Mucosa of stomach (tissue), 1 donor: ENCODE measurements at regions not wholly inside any gene's neighbourhood (a gene's known extent, or its start where the extent isn't known, plus 50 kb on each side); places are given as distances from the start of the nearest gene placed in this dataset.

ENCODE experiments used
- H3K27me3 ChIP-seq: one replicate; pipeline ENCODE4 v1.7.0; 2013; ENCODE audit warnings: mild to moderate bottlenecking, low read length; ENCODE audit not compliant: control insufficient read depth, insufficient read depth
- H3K36me3 ChIP-seq: one replicate; pipeline ENCODE4 v1.7.0; 2013; ENCODE audit warnings: low read length; ENCODE audit not compliant: control insufficient read depth, insufficient read depth
- H3K4me1 ChIP-seq: one replicate; pipeline ENCODE4 v1.7.0; 2013; ENCODE audit warnings: mild to moderate bottlenecking, low read length; ENCODE audit not compliant: control insufficient read depth, insufficient read depth
- H3K4me3 ChIP-seq: one replicate; pipeline ENCODE4 v1.7.0; 2013; ENCODE audit warnings: low read length
- H3K9ac ChIP-seq: one replicate; pipeline ENCODE4 v1.7.0; 2013; ENCODE audit warnings: mild to moderate bottlenecking, low read length, moderate library complexity
- H3K9me3 ChIP-seq: one replicate; pipeline ENCODE4 v1.7.0; 2013; ENCODE audit warnings: mild to moderate bottlenecking, low read length, moderate library complexity; ENCODE audit not compliant: control insufficient read depth
- donor health status: Pancreatic carcinoma.

GRCh38 chr9:28270156-28270555 is 696.9 kb upstream of the C9orf72 start:
- no peak overlapping the region for H3K9ac ChIP-seq
- no peaks in the 10 kb centered on the region for H3K9me3 ChIP-seq
- H3K27me3 ChIP-seq: no peaks in the 10 kb centered on the region
- no peaks in the 10 kb centered on the region for H3K36me3 ChIP-seq
- H3K4me1 ChIP-seq: no peaks in the 10 kb centered on the region
- H3K4me3 ChIP-seq: no peak overlapping the region

GRCh38 chr9:28272127-28272526 is 698.8 kb upstream of the C9orf72 start:
- Histone ChIP-seq H3K27me3 (no peaks in the 10 kb centered on the region), H3K4me3 (no peak overlapping the region), H3K4me1 (no peaks in the 10 kb centered on the region), H3K9me3 (no peaks in the 10 kb centered on the region), H3K36me3 (no peaks in the 10 kb centered on the region), H3K9ac (no peak overlapping the region)

GRCh38 chr9:28287455-28287854 is 714.2 kb upstream of the C9orf72 start:
- H3K9me3 ChIP-seq: no peaks in the 10 kb centered on the region
- H3K4me3 ChIP-seq: no peak overlapping the region
- H3K36me3 ChIP-seq: no peaks in the 10 kb centered on the region
- no peak overlapping the region for H3K9ac ChIP-seq
- no peaks in the 10 kb centered on the region for H3K27me3 ChIP-seq
- H3K4me1 ChIP-seq: no peaks in the 10 kb centered on the region

GRCh38 chr9:28289746-28290145 is 716.5 kb upstream of the C9orf72 start:
- no peak overlapping the region for H3K9ac ChIP-seq
- H3K9me3 ChIP-seq: no peaks in the 10 kb centered on the region
- no peaks in the 10 kb centered on the region for H3K36me3 ChIP-seq
- H3K4me3 ChIP-seq: no peak overlapping the region
- H3K27me3 ChIP-seq: no peaks in the 10 kb centered on the region
- H3K4me1 ChIP-seq: no peaks in the 10 kb centered on the region

- no peaks in the 10 kb centered on the region for H3K36me3 ChIP-seq
- no peak overlapping the region for H3K9ac ChIP-seq
- H3K9me3 ChIP-seq: no peaks in the 10 kb centered on the region
Measured at GRCh38 chr9:28293369-28294090, 720.2 kb upstream of the C9orf72 start.

GRCh38 chr9:28301281-28301680 is 728.0 kb upstream of the C9orf72 start:
- no peak overlapping the region for H3K9ac ChIP-seq
- no peak overlapping the region for H3K4me3 ChIP-seq
- no peaks in the 10 kb centered on the region for H3K36me3 ChIP-seq
- no peaks in the 10 kb centered on the region for H3K9me3 ChIP-seq
- no peaks in the 10 kb centered on the region for H3K4me1 ChIP-seq
- no peaks in the 10 kb centered on the region for H3K27me3 ChIP-seq

More at GRCh38 chr9:28293369-28294090, 720.2 kb upstream of the C9orf72 start:
- no peak overlapping the region for H3K4me3 ChIP-seq
- no peaks in the 10 kb centered on the region for H3K27me3 ChIP-seq
- H3K4me1 ChIP-seq: no peaks in the 10 kb centered on the region

- no peaks in the 10 kb centered on the region for H3K36me3 ChIP-seq
- H3K9me3 ChIP-seq: no peaks in the 10 kb centered on the region
- no peak overlapping the region for H3K4me3 ChIP-seq
- no peaks in the 10 kb centered on the region for H3K4me1 ChIP-seq
- no peaks in the 10 kb centered on the region for H3K27me3 ChIP-seq
- no peak overlapping the region for H3K9ac ChIP-seq
Measured at GRCh38 chr9:28317745-28318144, 744.5 kb upstream of the C9orf72 start.

- Histone ChIP-seq H3K9me3 (no peaks in the 10 kb centered on the region), H3K27me3 (no peaks in the 10 kb centered on the region), H3K4me3 (no peak overlapping the region), H3K36me3 (no peaks in the 10 kb centered on the region), H3K9ac (no peak overlapping the region), H3K4me1 (no peaks in the 10 kb centered on the region)
Measured at GRCh38 chr9:28318515-28318914, 745.2 kb upstream of the C9orf72 start.

GRCh38 chr9:28319981-28320380 is 746.7 kb upstream of the C9orf72 start:
- no peaks in the 10 kb centered on the region for H3K36me3 ChIP-seq
- H3K4me3 ChIP-seq: no peak overlapping the region
- H3K4me1 ChIP-seq: no peaks in the 10 kb centered on the region
- H3K27me3 ChIP-seq: no peaks in the 10 kb centered on the region
- H3K9ac ChIP-seq: no peak overlapping the region
- H3K9me3 ChIP-seq: no peaks in the 10 kb centered on the region

- Histone ChIP-seq H3K4me3 (no peak overlapping the region), H3K9me3 (no peaks in the 10 kb centered on the region), H3K27me3 (no peaks in the 10 kb centered on the region), H3K9ac (no peak overlapping the region), H3K4me1 (no peaks in the 10 kb centered on the region), H3K36me3 (no peaks in the 10 kb centered on the region)
Measured at GRCh38 chr9:28320616-28321015, 747.3 kb upstream of the C9orf72 start.

- Histone ChIP-seq H3K36me3 (no peaks in the 10 kb centered on the region), H3K4me1 (no peaks in the 10 kb centered on the region), H3K9me3 (no peaks in the 10 kb centered on the region), H3K4me3 (no peak overlapping the region), H3K9ac (no peak overlapping the region), H3K27me3 (no peaks in the 10 kb centered on the region)
Measured at GRCh38 chr9:28329323-28329722, 756.0 kb upstream of the C9orf72 start.

- Histone ChIP-seq H3K27me3 (no peaks in the 10 kb centered on the region), H3K4me3 (no peak overlapping the region), H3K4me1 (no peaks in the 10 kb centered on the region), H3K9ac (no peak overlapping the region), H3K36me3 (no peaks in the 10 kb centered on the region), H3K9me3 (no peaks in the 10 kb centered on the region)
Measured at GRCh38 chr9:28332648-28333047, 759.4 kb upstream of the C9orf72 start.

GRCh38 chr9:28341913-28342312 is 768.6 kb upstream of the C9orf72 start:
- Histone ChIP-seq H3K36me3 (no peaks in the 10 kb centered on the region), H3K9ac (no peak overlapping the region), H3K4me1 (no peaks in the 10 kb centered on the region), H3K9me3 (no peaks in the 10 kb centered on the region), H3K27me3 (no peaks in the 10 kb centered on the region), H3K4me3 (no peak overlapping the region)
